HG03565 (cell line): ENCODE measurements at regions not wholly inside any gene's neighbourhood (a gene's known extent, or its start where the extent isn't known, plus 50 kb on each side); places are given as distances from the start of the nearest gene placed in this dataset.

ENCODE experiments used
- ATAC-seq: cut with Tn5 transposase; IDR thresholded peaks from one replicate; pipeline ENCODE4 v1.9.1; 2021; ENCODE audit warnings: mild to moderate bottlenecking, moderate library complexity; ENCODE audit not compliant: unreplicated experiment

DNA sequence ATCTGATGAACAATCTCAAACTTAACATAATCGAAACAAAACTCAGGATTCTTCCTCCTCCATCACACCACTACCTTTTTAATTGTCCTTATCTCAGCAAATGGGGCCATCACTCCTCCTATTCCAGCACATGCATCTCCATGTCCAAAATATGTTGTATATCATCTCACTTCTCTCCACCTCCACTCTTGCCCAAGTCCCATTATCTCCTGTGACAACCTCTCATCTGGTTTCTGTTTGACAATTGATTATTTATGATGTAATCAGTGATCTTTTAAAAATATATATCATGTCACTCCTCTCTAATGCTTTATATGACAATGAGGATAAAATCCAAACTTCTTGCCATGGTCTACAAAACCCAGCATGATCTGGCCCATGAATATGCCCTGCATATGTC, 200.8 kb upstream of the HMGA2 start:
- no peak for ATAC-seq

- no peak for ATAC-seq
Measured at GRCh38 chr12:65624554-65625086, 199.7 kb upstream of the HMGA2 start.

DNA sequence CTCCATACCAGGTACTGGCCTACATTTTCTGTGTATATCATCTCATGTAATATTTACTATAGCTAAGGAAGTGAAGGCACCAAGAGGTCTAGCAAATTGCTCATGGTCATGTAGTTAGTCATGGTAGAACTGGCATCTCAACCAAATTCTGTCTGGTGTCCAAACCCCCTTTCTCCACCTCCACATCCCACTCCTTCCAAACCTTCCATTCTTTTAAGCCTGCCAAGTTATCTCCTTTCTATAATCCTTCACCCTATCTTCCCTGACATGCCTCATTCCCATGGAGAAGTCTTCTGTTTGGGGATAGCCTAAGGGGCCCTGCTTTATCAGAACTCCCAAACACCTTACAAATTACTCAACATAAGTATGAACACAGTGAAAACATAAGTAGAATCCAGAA, 196.2 kb upstream of the HMGA2 start:
- ATAC-seq = no peak

DNA sequence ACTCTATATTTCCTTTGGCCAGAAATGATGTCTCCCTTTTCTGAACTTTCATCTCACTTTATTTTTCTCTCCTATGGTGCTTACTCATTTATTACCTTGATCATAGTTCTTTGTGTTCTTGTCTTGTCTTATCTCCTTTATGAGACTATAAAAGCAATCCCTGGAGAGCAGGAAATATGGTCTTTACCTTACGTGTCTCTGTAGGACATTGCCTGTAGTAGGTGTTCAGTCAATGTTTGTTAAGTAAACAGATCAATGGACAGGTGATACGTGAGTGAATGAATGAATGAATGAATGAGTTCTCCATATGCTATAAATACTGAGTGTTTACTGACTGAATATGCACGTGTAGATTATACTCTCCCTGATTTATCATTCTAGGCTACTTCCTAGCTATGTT, 193.7 kb upstream of the HMGA2 start:
- ATAC-seq = no peak

- ATAC-seq = no peak
Measured at GRCh38 chr12:65631621-65632111, 192.6 kb upstream of the HMGA2 start.

- ATAC-seq = no peak
Measured at GRCh38 chr12:65632131-65632855, 192.0 kb upstream of the HMGA2 start.

GRCh38 chr12:65634061-65634460, 190.2 kb upstream of the HMGA2 start:
- no peak for ATAC-seq

GRCh38 chr12:65634626-65635331, 189.5 kb upstream of the HMGA2 start:
- no peak for ATAC-seq

- ATAC-seq = no peak
Measured at GRCh38 chr12:65636436-65636835, 187.8 kb upstream of the HMGA2 start.

DNA sequence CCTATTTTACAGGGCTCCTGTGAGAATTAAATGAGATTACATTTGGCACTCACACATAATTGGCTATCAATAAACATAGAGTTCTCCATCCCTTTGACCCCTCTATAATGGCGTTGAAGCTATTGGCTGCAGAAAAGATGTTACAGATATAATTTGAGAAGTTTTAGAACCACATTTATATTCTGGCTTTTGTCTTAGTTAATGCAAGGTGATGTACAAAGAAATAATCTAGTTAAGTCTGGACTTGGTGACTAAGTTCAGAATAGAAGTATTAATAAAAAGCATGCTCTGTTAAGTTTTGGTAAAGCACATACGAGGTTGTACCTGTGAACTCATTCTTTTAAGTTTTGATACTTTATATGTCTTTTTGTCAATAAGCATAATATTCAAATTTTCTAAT, 187.1 kb upstream of the HMGA2 start:
- no peak for ATAC-seq

DNA sequence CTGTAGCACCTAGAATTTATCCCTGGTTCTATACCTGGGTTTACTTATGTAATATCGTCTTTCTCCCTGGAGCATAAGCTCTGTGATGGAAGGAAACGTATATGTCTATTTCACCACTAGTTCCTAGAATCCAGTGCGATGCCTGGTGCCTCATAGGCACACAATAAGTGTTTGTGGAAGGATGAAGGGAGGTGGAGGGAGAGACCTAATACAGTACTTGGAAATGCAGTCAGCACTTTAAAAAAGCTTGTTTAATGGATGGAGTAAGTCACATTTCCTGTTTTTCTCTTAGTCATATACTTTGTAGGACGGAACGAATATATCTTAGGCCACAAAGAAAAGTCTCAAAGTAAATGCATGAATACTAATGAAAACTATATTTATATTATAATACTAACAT, 186.5 kb upstream of the HMGA2 start:
- no peak for ATAC-seq

DNA sequence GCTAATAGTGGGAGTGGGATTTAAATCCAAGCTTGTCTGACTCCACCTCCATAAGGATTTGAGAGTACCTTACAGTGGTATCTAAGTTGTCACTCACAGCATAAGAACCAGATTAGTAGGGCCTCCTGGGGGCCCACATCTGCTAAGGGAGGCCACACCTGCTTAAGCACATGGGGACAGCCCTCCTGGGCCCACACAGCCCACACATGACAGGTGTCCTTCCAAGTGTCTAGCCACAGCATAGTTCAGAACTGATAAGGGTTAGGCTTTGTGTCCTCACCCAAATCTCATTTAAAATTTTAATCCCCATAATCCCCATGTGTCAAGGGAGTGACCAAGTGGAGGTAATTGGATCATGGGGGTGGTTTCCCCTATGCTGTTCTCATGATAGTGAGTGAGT, 186.0 kb upstream of the HMGA2 start:
- no peak for ATAC-seq

DNA sequence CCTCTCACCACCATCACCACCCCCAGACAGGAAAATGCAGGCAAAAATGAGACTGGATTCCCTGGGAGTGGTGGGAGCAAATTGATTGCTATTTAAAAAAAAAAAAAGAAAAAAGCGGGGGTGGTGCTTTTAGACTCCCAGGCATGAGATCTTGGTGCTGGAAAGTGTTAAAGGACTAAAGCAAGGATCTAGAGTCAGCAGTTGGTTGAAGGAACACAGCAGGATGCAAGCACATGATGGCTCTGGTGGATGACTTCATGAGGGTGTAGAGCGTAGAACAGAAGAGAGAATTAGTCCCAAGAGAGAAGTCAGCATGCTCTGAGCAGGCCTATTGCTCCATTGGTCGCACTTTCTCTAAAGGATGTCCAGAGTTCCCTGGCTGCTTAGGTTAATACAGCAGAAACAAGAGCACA, 183.8 kb upstream of the HMGA2 start:
- no peak for ATAC-seq

DNA sequence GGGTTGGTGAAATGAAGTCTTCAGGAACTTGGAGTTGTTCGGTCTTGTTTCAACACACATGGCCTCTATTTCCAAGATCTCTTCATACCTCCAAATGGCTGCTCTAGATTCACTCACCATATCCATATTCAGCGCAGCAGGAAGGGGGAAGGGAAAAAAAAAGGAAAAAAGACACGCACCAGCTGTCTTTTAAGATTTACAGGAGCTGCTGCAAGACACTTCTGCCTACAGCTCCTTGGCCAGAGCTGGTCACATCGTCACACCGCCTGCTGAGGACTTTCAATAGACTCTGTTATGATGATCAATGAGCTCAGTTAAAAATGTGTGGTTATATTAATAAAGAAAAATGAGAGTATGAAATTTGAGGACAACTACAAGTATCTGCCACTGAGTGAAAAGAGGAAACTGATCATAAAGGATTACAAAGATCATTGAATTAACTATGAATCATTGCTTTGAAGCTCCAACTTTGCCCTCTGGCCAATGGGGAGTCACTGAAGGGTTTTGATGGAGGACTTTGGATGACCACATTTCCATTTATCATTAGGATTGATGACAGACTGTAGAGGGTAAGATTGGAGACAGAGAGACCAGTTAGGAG, 182.1 kb upstream of the HMGA2 start:
- ATAC-seq = no peak

DNA sequence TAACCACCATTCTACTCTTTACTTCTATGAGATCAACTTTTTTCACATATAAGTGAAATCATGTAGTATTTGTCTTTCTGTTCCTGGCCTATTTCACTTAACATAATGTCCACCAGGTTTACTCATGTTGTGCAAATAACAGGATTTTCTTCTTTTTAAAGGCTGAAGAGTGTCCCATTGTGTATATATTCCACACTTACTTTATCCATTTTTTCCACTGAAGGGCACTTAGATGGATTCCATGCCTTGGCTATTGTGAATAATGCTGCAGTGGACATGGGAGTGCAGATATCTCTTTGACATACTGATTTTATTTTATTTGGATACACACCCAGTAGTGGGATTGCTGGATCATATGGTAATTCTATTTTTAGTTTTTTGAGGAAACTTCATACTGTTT, 181.1 kb upstream of the HMGA2 start:
- ATAC-seq = no peak

GRCh38 chr12:65643595-65644386, 180.5 kb upstream of the HMGA2 start:
- ATAC-seq = no peak

DNA sequence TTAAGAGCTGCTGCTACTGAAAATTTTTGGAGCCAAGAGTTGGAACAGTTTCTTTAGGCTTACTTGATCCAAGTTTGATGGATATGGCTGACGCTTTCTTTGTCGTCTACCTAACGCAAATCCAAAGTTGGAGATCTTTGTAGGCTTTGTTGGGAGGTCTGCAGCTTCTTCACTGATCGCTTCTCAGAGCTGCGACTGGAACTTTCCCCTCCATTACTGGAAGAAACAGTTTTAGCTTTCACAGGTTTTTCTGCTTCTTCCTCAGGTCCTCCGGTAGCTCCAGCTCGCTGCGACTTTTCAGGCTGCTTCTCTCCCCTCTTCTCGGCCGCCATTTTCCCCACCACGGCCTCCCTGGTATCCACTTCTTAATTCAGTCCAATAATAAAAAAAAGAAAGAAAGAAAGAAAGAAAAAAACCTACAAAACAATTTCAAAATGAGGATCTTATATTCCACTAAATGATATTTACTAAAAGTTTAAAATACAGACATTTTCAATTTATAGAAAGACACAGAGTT, 178.1 kb upstream of the HMGA2 start:
- no peak for ATAC-seq

GRCh38 chr12:65647074-65647473, 177.2 kb upstream of the HMGA2 start:
- no peak for ATAC-seq

GRCh38 chr12:65648461-65648860, 175.8 kb upstream of the HMGA2 start:
- no peak for ATAC-seq

DNA sequence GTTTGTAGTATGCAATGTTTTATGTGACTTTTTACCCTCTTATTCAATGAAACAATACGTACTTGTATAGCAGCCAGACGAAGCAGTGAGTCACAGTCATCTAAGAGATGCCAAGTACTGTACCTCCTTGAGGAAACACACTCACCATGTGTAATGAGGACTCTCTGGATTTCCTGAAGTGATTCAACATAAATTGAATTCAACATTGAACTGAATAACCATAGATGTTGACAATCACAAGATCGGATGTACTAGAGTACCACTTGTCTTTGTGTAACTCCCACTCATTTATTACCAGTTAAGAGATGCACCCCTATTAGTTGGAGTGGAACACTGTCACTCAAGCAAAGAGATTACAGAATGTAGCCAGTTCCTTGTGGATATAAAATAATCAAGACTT, 175.2 kb upstream of the HMGA2 start:
- ATAC-seq = no peak

GRCh38 chr12:65651060-65651459, 173.2 kb upstream of the HMGA2 start:
- ATAC-seq = no peak
